GM23338 (cell line): ENCODE measurements at regions not wholly inside any gene's neighbourhood (a gene's known extent, or its start where the extent isn't known, plus 50 kb on each side); places are given as distances from the start of the nearest gene placed in this dataset.
"Not testable (repeated sequence)": the region's sequence is repeated elsewhere in the genome, so short reads cannot be mapped to it uniquely, and the experiment has no call there.

ENCODE experiments used
- CREB1 ChIP-seq: fragments of 250-450 bp; sonication (Bioruptor Pico); IDR thresholded peaks from 2 replicates; pipeline ENCODE4 v1.5.0; 2020; ENCODE audit warnings: low read depth, mild to moderate bottlenecking, moderate library complexity
- CTCF ChIP-seq, 2 experiments: fragments of 200-600 bp in 1 of 2; sonication (generic) in 1 of 2; conservative IDR thresholded peaks; 2 replicates each; pipeline versions ENCODE4 v1.5.1 to v1.6.1; 2016 to 2017; ENCODE audit warnings: antibody characterized with exemption in 2 of 2, low read depth in 2 of 2, mild to moderate bottlenecking in 2 of 2, moderate library complexity in 1 of 2
- EZH2 ChIP-seq: fragments of 200-600 bp; sonication (generic); IDR thresholded peaks from one replicate; pipeline ENCODE4 v1.8.0; 2017; ENCODE audit warnings: antibody characterized with exemption, mild to moderate bottlenecking, low read depth; ENCODE audit not compliant: unreplicated experiment
- EZH2phosphoT487 ChIP-seq: fragments of 200-600 bp; sonication (generic); IDR thresholded peaks from one replicate; pipeline ENCODE4 v1.8.1; 2018; ENCODE audit warnings: antibody characterized with exemption; ENCODE audit not compliant: unreplicated experiment
- JUNB ChIP-seq: IDR thresholded peaks from one replicate; pipeline ENCODE4 v1.6.1; 2016; ENCODE audit warnings: antibody characterized with exemption; ENCODE audit not compliant: unreplicated experiment
- NANOG ChIP-seq: IDR thresholded peaks from 2 replicates; pipeline ENCODE4 v1.6.1; 2016; ENCODE audit warnings: antibody characterized with exemption, borderline replicate concordance
- POLR2AphosphoS5 ChIP-seq: IDR thresholded peaks from 2 replicates; pipeline ENCODE4 v1.6.1; 2016; ENCODE audit warnings: antibody characterized with exemption, low read depth
- TF ChIP-seq, protein P1 (sequence below): IDR thresholded peaks from one replicate; pipeline ENCODE4 v1.6.1; 2018; ENCODE audit warnings: antibody characterized with exemption; ENCODE audit not compliant: unreplicated experiment

- not testable (repeated sequence) for TF ChIP-seq CTCF (conservative IDR thresholded peaks at IDR 0.05; ENCODE audit: low read depth in 2 of 2); EZH2; JUNB; POLR2AphosphoS5; CREB1 (CRISPR knock-in tag); NANOG; EZH2phosphoT487
- TF ChIP-seq, protein P1, sequence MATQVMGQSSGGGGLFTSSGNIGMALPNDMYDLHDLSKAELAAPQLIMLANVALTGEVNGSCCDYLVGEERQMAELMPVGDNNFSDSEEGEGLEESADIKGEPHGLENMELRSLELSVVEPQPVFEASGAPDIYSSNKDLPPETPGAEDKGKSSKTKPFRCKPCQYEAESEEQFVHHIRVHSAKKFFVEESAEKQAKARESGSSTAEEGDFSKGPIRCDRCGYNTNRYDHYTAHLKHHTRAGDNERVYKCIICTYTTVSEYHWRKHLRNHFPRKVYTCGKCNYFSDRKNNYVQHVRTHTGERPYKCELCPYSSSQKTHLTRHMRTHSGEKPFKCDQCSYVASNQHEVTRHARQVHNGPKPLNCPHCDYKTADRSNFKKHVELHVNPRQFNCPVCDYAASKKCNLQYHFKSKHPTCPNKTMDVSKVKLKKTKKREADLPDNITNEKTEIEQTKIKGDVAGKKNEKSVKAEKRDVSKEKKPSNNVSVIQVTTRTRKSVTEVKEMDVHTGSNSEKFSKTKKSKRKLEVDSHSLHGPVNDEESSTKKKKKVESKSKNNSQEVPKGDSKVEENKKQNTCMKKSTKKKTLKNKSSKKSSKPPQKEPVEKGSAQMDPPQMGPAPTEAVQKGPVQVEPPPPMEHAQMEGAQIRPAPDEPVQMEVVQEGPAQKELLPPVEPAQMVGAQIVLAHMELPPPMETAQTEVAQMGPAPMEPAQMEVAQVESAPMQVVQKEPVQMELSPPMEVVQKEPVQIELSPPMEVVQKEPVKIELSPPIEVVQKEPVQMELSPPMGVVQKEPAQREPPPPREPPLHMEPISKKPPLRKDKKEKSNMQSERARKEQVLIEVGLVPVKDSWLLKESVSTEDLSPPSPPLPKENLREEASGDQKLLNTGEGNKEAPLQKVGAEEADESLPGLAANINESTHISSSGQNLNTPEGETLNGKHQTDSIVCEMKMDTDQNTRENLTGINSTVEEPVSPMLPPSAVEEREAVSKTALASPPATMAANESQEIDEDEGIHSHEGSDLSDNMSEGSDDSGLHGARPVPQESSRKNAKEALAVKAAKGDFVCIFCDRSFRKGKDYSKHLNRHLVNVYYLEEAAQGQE: not testable (repeated sequence)
Observed at GRCh38 chr15:32508081-32508480, 52.6 kb upstream of the GOLGA8O start.
